ENCODE measurements at regions not wholly inside any gene's neighbourhood (a gene's known extent, or its start where the extent isn't known, plus 50 kb on each side); places are given as distances from the start of the nearest gene placed in this dataset.

DNA sequence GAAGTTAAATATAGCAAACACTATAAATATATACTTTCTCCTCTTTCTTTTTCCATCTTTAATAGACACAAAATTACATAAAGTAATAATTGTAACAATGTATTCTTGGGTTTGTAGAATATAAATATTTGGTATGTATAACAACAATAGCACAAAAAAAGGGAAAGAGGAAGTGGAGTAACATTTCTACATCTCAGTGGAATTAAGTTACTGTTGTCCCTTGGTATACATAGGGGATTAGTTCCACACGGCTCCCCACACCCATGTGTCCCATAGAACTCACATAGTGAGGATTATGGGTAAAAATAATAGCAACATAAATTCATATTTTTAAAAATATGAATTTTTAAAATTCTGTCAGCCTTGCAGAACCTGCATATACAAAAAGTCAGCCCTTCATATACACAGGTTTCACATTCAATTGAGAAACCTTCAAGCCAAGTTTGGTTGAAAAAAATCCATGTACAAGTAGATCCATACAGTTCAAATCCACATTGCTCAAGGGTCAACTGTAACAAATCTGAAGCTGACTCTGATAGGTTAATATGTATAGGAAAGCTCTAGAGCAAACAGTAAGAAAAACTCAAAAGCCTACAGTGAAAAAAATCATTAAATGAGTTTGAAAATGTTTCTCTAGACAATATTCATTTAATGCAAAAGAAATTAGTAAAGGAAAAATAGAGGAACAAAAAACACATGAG, 92.4 kb downstream of the HYCC1 start:
- Mint-ChIP-seq H3K4me1 (ENCODE audit: low read depth) (no peaks in the 10 kb centered on the region), H3K9me3 (peaks cover 4% of the 10 kb centered on the region), H3K27ac (no peak overlapping the region), H3K36me3 (ENCODE audit: low read depth) (peaks cover 3% of the 10 kb centered on the region), H3K4me3 (no peak overlapping the region), H3K27me3 (no peaks in the 10 kb centered on the region)
- TF ChIP-seq, protein P1, sequence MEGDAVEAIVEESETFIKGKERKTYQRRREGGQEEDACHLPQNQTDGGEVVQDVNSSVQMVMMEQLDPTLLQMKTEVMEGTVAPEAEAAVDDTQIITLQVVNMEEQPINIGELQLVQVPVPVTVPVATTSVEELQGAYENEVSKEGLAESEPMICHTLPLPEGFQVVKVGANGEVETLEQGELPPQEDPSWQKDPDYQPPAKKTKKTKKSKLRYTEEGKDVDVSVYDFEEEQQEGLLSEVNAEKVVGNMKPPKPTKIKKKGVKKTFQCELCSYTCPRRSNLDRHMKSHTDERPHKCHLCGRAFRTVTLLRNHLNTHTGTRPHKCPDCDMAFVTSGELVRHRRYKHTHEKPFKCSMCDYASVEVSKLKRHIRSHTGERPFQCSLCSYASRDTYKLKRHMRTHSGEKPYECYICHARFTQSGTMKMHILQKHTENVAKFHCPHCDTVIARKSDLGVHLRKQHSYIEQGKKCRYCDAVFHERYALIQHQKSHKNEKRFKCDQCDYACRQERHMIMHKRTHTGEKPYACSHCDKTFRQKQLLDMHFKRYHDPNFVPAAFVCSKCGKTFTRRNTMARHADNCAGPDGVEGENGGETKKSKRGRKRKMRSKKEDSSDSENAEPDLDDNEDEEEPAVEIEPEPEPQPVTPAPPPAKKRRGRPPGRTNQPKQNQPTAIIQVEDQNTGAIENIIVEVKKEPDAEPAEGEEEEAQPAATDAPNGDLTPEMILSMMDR (IDR thresholded peaks at IDR 0.05), result no peak
- no peak for ATAC-seq
- ChIA-PET CTCF (no interaction called here), POLR2A (no interaction called here)
- intact Hi-C loops (cut with micrococcal nuclease), result no loop called here
- DNase-seq, result no peak

DNA sequence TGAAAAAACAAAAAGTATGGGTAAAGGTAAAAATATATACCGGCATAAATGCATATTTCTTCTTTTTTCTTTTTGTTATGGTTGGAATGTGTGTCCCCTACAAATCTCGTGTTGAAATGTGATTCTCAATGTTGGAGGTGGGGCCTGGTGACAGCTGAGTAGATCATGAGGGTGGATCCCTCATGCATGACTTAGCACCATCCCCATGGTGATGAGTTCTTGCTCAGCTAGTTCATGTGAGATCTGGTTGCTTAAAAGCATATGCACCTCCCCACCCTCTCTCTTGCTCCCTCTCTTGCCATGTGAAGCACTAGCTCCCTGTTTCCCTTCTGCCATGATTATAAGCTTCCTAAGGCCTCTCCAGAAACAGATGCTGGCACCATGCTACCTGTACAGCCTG, 93.3 kb downstream of the HYCC1 start:
- POLR2A ChIA-PET, result no interaction called here
- H3K27ac Mint-ChIP-seq, result no peak overlapping the region
- DNase-seq, result no peak
- CTCF ChIA-PET, result no interaction called here
- intact Hi-C loops (cut with micrococcal nuclease), result no loop called here
- TF ChIP-seq, protein P1 (IDR thresholded peaks at IDR 0.05), result no peak
- H3K27me3 Mint-ChIP-seq, result no peaks in the 10 kb centered on the region
- no peak overlapping the region for H3K4me3 Mint-ChIP-seq
- peaks cover 3% of the 10 kb centered on the region for H3K36me3 Mint-ChIP-seq (ENCODE audit: low read depth)
- no peaks in the 10 kb centered on the region for H3K4me1 Mint-ChIP-seq (ENCODE audit: low read depth)
- no peak for ATAC-seq
- peaks cover 4% of the 10 kb centered on the region for H3K9me3 Mint-ChIP-seq

GRCh38 chr7:22913158-22913557, 90.5 kb upstream of the TOMM7 start:
- no peak overlapping the region for H3K27ac Mint-ChIP-seq
- no peaks in the 10 kb centered on the region for H3K27me3 Mint-ChIP-seq
- ChIA-PET CTCF (interaction anchor here (1.4 kb wide), 1 partner anchor 11 kb away, joined by 3 read pairs; no protein-coding TSS in a partner anchor), POLR2A (interaction anchor here (0.8 kb wide), 1 partner anchor 11 kb away, joined by 3 read pairs; no protein-coding TSS in a partner anchor)
- TF ChIP-seq, protein P1 (IDR thresholded peaks at IDR 0.05), result no peak
- intact Hi-C loops (cut with micrococcal nuclease), result no loop called here
- no peak for DNase-seq
- H3K9me3 Mint-ChIP-seq, result peaks cover 9% of the 10 kb centered on the region
- H3K36me3 Mint-ChIP-seq (ENCODE audit: low read depth), result no peaks in the 10 kb centered on the region
- H3K4me1 Mint-ChIP-seq (ENCODE audit: low read depth), result no peaks in the 10 kb centered on the region
- H3K4me3 Mint-ChIP-seq, result no peak overlapping the region
- no peak for ATAC-seq

DNA sequence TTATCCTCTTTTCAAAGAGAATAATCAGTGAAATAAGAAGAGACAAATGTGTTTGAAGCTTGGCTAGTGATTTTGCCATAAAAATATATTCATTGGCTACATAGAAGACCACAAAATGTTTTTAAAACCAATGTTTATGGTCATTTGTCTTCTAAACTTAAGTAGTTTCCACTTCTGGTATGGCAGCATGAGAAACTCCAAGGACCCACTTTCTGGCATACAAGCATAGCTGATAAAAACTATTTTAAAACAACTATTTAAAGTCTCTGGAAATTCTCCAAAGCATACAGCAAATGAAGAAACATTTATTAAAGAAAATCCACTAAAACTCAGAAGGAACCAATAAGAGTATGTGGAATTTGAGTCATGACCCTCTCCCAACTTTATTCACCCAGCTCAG, 89.2 kb upstream of the TOMM7 start:
- H3K4me3 Mint-ChIP-seq, result no peak overlapping the region
- H3K27ac Mint-ChIP-seq, result no peak overlapping the region
- no peaks in the 10 kb centered on the region for H3K27me3 Mint-ChIP-seq
- H3K9me3 Mint-ChIP-seq, result peaks cover 9% of the 10 kb centered on the region
- intact Hi-C loops (cut with micrococcal nuclease), result no loop called here
- ChIA-PET CTCF (interaction anchor here (1.4 kb wide), 1 partner anchor 9 kb away, joined by 3 read pairs; no protein-coding TSS in a partner anchor), POLR2A (interaction anchor here (0.8 to 1.1 kb wide), 3 partner anchors 25 to 111 kb away, joined by 3 to 4 read pairs (median 3); no protein-coding TSS in a partner anchor)
- DNase-seq (no peak), ATAC-seq (no peak)
- no peaks in the 10 kb centered on the region for H3K4me1 Mint-ChIP-seq (ENCODE audit: low read depth)
- no peaks in the 10 kb centered on the region for H3K36me3 Mint-ChIP-seq (ENCODE audit: low read depth)
- TF ChIP-seq, protein P1 (IDR thresholded peaks at IDR 0.05), result no peak

GRCh38 chr7:22909917-22910316, 87.3 kb upstream of the TOMM7 start:
- DNase-seq (no peak), ATAC-seq (no peak)
- Mint-ChIP-seq H3K27me3 (no peaks in the 10 kb centered on the region), H3K27ac (no peak overlapping the region), H3K36me3 (ENCODE audit: low read depth) (no peaks in the 10 kb centered on the region), H3K4me1 (ENCODE audit: low read depth) (no peaks in the 10 kb centered on the region), H3K4me3 (no peak overlapping the region), H3K9me3 (peaks cover 6% of the 10 kb centered on the region)
- ChIA-PET CTCF (no interaction called here), POLR2A (no interaction called here)
- TF ChIP-seq, protein P1 (IDR thresholded peaks at IDR 0.05), result no peak
- intact Hi-C loops (cut with micrococcal nuclease), result no loop called here
